Fibroblast of the conjunctiva (primary cell): ENCODE measurements at regions not wholly inside any gene's neighbourhood (a gene's known extent, or its start where the extent isn't known, plus 50 kb on each side); places are given as distances from the start of the nearest gene placed in this dataset.
"Not testable (repeated sequence)": the region's sequence is repeated elsewhere in the genome, so short reads cannot be mapped to it uniquely, and the experiment has no call there.

ENCODE experiments used
- DNase-seq: peaks from one replicate; pipeline ENCODE4 v3.0.0-alpha.2; 2010; ENCODE audit warnings: low read depth

DNA sequence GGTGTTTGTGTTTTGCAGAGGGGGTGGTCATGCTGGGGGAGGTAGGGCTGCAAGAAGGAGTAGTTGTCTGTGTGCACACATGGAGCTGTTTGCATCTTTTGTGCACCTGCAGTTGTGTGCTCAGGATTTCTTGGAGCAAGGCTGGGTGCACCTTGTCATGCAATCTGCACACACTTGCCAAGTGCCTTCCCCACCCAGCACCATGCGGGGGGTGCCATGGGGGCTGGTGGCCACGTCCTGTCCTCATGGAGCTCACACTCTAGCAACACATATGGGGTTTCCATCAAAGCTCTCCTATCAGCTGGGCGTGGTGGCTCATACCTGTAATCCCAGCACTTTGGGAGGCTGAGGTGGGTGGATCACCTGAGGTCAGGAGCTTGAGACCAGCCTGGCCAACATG, 111.6 kb downstream of the CRLF3 start:
- DNase-seq: not testable (repeated sequence)

DNA sequence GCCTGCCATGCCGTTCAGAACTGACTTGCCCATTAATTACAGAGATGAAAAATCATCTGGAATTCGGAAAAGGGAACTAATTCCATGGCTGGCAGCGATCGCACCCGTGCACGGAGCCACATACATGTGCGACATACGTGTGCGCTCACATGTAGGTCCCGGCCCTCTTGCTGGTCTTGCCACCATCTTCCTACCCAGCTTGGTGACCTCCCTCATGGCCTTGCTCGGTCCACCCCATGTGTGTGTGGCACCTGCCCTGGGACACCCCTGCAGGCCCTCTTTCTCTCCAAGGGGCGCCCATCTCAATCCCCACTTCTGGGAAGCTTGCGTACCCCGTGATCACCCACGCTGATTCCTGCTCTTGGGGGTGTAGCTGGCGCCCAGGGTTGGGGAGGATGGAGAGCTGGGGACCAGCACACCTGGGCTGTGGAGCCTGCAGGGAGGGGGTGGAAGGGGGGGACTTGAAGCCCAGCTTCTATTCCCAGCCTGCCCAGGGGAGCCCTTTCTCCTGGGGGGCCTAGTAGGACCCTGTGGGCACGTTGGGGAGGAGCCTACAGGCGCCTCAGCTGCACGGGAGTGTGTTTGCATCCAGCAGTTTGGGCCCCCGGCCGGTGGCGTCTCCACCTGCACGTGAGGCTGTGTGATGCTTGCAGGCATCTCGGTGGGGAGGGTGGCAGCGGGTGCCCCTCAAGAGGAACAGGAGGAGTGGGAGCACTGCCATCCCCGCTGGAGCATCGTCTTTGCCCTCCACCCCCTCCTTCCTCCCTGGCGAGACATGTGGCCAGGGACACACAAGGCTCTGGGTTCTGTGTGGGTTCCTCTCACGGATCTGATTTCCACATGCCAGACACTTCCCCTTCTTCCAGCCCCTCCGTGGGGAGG, 112.6 kb downstream of the CRLF3 start:
- not testable (repeated sequence) for DNase-seq

DNA sequence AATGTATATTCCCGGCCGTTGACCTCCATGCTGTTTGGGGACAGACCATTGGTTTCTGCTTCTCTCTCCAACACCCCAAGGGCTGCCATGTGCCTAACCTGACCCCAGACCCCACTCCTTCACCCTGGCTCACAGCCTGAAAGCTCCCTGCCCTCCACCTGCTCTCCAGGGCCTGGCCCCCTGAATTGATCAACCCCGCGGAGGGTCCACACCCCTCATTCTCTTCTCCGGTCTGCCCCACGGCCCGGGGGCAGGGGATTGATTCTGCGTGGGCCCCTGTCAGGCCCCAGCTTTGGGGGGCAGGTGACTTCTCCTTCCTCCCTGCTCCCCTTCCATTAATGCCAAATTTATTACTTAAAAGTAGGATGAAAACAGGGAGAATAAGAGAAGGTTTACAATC, 113.3 kb downstream of the CRLF3 start:
- DNase-seq: not testable (repeated sequence)

DNA sequence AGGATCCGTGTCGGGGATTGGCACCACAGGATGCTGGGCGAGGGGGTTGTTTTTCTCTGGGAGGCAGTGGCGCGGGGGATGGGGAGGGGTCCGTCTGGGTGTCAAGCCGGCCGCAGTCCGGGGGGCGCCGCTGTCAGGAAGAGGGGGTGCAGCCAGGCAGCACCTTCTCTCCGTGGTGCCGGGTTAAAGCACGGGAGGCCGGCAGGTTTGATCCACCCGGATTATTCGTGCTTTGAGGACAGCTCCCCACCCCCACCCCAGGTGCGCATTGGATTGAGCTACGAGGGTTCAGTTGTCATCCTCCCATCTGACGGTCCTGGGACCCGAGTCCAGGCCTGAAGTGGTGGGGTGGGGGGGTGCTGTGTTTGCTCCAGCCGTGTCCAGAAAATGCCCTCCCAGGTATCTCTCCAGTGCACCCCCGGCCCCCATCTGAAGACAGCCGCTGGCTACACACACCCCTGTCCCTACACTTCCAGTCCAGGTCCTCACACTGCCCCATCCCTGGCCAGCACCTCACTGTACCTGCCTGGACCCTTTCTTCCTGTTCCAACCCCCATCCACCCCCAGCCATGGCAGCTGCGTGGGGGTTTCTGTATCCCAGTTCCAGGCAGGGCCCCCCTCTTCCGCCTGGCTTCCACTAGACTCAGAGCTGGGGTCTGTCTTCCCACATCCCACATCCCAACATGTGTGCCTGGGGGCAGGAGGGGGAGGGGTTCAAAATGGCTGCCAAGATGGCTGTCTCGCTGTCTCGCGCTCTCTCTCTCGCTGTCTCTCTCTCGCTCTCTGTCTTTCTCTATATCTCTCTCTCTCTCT, 114.0 kb downstream of the CRLF3 start:
- not testable (repeated sequence) for DNase-seq

DNA sequence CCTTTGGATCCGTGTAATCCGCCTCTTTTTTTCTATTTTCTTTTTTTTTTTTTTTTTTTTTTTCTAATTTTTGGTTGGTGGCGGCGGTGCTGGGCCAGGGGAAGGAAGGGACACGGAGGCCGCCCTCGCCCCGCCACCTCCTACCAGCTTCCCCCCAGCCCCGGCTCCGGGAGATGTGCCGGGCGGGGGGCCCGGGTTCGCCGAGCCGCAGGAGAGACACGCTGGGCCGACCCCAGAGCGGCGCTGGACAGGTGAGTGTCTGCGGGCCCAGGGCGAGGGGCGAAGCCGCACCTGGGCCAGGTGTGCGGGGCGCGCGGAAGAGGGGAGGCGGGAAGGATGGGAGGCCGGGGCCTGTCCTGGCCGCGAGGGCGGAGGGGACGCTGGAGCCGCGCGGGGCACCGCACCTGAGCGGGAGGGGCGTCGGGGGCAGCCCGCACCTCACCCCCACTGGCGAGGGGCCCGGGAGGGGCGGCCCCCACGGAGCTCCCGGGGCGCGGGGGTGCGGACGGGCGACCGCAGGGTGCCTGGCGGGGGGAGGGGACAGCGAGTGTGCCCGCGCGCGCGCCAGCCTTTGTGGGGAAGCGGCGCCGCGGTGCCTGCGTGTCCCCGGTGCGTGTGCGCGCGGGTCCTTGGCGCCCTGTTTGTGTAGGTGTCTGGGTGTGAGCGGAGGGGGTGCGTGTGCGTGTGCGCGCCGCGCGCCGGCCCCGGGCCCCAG, 114.8 kb downstream of the CRLF3 start:
- not testable (repeated sequence) for DNase-seq

DNA sequence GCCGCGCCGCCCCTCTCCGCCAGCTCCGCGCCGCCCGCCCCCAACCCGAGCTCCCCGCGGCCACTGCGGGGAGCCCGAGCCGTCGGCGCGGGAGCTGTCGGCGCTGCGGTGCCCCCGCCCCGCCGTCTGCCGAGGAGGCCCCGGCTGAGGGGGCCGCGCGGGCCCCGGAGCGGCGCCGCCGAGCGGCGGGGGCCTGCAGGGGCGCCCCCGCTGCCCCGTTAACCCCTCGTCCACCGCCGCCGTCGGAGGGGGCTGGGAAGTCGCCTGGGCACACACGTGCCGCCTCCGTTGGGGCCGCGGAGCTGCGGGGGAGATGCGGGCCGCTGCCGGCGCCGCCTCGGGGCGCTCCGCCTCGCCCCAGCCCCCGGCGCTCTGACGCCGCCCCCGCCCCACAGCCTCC, 115.4 kb downstream of the CRLF3 start:
- DNase-seq: not testable (repeated sequence)

DNA sequence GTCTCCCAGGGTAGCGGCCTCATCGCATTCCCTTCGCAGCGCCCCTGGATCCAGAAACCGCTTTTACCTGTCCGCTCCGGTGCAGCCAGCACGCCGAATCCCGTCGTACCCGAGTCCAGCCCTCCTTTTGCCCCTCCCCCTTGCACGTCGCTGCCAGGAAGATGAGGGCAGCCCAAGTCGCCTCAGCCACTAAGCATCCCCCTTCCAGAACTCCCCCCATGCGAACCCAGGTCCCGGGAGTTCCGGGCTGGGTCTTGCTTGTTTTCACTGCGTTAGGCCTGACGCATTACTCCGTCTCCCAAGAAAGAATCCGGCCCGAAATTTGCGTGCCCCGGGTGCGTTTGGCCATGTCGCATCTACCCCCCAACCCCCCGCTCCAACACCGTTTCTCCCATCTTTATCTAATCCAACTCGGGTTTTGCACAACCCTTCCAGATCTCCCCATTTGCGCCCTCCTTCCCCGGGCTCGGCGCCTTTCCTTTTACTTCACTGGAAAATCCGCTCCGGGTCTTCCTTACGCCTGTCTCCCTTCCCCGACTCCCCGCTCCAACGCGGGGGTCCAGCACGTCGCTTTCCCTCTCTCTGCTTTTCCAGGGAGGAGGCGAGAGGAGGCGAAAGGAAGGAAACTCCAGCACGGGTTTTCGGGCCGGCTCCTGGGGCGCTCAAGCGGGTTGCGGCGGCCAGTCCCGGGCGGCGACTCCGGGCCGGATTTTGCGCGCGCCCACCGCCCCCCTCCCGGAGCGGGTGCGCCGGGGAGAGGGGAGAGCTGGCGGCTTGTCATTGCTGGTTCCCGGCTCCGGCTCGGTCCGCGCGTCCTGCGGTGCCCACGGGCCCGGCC, 116.0 kb downstream of the CRLF3 start:
- peak; percentile 87 for DNase-seq

DNA sequence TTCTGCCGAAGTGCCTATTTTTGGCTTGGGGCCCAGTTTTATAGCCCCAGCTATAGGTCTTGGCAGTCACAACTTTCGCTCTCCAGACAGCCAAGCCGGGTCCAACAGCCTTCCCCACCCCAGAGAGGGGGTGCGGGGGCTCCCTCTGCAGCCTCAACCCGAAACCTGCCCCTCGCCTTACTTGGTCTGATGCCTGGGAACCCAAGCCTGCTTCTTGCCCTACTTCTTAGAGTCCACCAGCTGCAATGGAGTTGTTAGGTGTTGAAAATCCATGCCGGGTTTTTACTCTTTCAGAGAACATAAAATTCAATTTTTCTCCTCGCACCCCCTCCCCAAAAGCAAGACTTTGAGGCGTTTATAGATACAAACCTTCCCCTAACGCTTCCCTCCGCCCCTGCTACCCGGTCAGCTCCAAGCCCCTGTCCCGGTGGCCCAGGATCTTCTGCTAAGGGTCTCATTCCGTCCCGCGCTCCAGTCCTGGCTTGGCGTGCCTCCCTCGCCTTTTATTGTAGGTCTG, 116.7 kb downstream of the CRLF3 start:
- peak; percentile 66 for DNase-seq

DNA sequence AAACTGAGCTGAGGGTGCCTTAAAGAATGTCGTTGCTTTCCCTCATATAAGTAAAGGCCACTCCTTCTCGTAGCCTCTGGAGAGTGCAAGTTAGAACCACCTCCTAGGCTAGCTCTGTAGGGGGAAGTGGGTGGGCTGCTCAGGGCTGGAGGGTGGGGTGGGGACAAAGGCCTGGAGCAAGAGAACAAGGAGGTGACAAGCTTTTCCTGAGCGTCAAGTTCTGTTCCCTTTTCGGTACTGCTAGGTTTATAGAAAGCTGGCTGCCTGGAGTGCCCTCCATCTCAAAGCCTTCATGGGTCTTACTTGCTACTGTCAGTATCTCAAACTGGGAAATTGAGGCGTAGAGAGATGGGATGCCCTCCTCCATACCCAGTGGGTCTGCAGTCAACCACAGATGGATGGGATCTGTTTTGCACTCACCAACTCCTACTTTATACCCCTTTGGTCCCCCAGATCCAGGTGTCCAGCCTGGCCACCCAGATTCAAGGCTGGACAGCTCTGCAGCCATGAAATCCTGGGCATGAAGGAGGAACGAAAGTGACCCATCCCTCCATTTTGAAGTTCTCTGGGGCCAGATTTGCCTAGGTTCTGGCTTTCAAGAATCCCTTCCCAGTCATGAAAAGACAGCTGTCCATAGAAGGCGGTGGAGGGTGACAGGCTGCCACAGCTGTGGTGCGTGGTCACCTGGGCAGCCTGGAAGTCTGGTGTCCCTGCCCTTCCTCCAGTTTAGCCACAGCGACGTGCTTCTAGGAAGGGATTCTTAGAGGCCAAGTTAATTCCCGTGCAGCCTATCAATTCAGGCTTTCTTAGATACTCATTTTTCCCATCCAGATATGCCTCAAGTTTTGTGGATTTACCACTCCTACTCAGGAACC, 117.8 kb downstream of the CRLF3 start:
- DNase-seq: not testable (repeated sequence)

DNA sequence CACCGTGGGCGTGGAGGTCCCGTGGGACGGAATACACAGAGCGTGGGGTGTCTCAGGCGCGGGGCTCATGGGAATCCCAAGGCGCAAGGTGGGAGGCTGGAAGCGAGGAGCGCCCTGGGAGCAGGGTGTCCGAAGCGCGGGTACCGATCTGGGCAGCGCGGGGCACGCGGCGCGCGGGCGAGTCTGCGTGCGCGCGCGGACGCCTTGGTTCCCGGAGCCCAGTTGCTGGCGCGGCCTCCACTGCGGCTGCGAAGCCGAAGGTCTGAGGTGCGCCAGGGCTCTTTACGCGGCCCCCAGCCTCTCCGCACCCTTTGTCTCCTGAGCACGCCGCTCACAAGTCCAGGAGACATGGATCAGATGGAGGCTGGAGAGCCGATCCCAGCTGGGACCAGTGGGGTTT, 118.5 kb downstream of the CRLF3 start:
- DNase-seq: not testable (repeated sequence)

DNA sequence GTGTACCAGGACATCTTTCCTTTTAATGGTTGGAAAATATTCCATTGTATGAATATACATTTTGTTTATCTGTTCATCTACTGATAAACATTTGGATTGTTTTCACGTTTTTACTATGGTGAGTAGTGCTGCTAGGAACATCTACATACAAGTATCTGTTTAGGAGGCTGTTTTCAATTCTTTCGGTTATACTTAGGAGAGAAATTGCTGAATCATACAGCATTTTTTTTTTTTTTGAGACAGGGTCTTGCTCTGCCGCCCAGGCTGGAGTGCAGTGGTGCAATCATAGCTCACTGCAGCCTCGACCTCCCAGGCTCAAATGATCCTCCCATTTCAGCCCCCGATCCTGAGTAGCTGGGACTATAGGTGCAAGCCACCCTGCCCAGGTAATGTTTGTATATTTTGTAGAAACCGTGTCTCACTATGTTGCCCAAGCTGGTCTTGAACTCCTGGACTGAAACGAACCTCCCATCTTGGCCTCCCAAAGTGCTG, 122.9 kb downstream of the CRLF3 start:
- no peak for DNase-seq

DNA sequence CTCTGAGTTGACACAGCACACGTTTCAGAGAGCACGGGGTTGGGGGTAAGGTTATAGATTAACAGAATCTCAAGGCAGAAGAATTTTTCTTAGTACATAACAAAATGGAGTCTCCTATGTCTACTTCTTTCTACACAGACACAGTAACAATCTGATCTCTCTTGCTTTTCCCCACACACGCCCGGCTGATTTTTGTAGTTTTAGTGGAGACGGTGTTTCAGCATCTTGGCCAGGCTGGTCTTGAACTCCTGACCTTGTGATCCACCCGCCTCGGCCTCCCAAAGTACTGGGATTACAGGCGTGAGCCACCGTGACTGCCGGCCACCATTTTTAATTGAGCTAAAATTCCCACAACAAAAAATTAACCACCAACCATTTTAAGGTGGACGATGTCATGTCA, 123.7 kb downstream of the CRLF3 start:
- not testable (repeated sequence) for DNase-seq

DNA sequence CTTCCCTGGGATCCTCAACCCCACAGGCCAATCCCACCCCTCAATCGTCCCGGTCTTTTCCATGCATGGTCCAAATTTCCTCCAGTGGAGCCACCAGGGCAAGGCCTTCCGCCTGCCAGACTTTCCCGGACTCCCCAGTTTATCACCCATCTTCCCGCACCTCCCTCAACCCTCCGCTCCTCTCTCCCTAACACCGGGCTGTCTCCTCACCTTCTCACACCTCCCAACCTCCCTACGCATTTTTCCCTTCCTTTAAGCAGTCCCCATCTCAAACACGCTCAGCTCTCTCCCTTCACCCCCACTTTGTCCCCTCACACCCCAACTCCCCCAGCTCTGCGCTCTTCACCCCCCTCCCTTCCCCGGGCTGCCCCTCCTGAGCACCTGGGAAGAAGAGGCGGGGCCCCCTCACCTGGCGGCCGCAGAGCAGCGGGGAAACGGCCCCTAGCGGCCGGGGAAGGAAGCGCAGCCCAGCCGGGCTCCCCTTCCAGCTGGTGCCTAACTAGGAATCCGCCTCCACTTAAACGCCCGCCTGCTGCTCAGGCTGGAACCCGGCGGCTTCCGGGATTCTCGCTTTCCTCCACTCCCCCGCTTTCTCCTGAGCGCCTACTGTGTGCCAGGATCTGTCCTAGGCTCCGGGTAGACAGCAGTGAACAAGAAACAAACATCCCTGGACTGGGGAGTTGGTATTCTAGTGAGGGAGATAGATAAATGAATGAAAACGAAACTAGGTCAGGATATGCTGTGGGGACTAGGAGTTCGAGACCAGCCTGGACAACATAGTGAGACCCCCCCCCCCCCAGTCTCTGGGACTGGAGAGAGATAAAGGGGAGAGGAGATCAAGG, 126.7 kb downstream of the CRLF3 start:
- DNase-seq: not testable (repeated sequence)

DNA sequence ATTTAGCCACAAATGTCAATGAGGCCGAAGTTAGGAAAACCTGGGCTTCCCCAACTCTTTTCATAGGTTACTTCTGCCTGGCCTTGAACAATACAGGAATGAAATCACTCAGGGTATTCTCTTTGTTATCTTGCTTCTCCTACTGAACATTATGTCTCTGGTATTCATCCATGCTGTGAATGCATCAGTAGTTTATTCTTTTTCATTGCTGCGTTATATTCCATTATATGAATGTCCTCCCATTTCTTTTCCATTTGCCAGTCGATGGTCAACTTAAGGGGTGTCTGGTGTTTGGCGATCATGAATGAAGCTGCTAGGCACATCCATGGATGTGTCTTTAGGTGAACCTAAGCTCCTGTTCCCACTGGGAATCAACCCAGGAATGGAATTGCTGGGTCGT, 128.3 kb downstream of the CRLF3 start:
- no peak for DNase-seq

DNA sequence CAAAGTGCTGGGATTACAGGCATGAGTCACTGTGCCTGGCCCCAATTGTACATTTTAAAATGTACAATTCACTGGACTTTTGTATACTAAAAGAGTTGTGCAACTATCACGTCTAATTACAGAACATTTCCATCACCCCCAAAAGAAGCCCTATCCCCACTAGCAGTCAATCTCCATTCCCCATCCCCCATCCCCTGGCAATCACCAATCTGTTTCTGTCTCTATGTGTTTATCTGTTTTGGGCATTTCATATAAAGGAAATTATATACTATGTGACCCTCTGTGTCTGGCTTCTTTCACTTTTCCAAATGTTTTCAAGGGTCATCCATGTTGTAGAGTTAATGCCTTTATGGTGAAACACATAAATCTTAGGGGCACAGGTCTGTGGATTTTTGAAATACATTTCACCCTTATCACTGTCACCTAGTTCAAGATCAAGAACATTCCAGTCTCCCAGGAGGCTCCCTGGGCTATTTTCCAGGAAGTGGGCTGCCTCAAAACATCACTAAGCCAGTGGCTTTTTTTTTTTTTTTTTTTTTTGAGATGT, 129.2 kb downstream of the CRLF3 start:
- peak; percentile 47 for DNase-seq

DNA sequence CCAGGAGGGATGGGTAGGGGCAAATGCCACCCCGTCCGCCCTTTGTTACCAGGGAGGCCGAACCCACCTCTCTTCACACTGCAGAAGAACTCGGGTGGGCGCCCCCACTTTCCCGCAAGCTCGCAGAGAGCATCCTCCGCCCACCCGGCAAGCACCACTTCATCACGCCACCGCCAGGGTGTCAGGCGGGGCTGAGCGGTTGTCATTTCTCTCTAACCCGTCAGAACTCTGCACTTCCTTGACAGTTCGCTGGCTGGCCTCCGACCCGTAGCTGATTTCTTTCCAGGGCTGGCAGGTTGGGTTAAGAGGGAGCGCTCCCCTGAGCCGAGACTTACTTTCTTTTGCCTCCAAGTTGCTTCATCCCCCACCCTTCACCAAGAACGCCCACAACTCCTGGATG, 130.7 kb downstream of the CRLF3 start:
- not testable (repeated sequence) for DNase-seq

DNA sequence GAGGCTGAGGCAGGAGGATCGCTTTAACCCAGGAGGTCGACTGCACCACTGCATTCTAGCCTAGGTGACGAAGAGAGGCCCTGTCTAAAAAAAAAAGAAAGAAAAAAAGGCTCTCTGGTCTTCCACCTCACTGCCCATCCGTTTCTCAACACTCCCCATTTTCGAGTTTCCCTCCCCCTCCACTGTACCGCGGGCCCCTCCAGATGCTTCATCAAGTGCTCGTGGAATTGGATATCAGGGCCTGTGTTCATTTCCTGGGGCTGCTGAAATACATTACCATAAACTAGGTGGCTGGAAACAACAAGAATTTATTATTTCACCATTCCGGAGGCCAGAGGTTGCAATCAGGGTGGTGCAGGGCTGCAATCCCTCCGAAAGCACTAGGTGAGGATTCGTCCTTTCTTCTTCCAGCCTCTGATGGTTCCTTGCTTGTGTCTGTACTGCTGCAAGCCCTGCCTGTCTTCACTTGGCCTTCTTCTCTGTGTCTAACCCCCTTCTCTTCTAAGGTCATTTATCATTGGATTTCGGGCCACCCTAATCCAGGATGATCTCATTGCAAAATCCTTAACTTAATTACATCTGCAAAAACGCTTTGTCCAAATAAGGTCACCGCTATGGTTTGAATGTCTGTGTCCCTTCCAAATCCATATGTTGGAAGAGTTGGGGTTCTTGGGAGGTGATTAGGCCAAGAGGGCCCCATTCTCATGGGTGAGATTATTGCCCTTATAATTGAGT, 135.1 kb downstream of the CRLF3 start:
- DNase-seq: not testable (repeated sequence)
